Fibroblast of skin of scalp (primary cell): ENCODE measurements at regions not wholly inside any gene's neighbourhood (a gene's known extent, or its start where the extent isn't known, plus 50 kb on each side); places are given as distances from the start of the nearest gene placed in this dataset.

Experiments
- DNase-seq: peaks from one replicate; pipeline ENCODE4 v3.0.0-alpha.2; 2013

DNA sequence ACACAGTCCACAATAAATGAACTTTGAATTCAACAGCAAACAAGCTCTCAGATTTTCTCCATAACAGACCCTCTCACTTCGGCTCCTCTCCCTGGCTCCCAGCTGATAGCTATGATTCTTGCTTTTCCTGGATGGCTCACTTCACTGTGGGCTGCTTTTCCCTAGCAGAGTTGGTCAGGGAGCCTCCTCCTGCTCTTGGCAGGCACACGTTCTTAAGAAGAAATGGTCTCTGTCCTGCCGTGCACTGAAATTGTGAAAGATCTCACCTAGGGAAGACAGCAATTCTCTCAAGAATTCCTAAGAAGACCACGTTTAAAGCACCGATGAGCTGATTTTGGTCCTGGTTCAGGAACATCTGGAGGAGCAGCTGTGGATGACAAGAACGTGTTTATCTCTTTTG is 148.5 kb upstream of the KCNK2 start:
- no peak for DNase-seq

GRCh38 chr1:214935258-214935657 is 147.3 kb upstream of the KCNK2 start:
- no peak for DNase-seq

DNA sequence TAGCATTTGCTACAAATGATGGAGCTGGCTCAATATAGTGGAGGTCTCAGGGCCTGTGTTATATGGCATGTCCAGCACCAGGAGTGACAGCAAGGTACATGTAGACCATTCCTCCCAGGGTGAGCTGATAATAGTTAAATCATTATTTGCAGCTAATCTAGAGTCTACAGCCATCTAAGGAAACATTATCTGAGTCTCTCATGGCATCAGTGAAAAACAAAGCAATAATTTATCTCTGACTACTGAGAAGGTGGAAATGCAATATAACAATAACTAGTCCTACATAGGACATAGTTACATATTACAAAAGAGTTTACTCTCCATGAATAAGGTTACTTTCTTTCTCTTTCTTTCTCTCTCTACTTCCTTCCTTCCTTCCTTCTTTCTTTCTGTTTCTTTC is 143.4 kb upstream of the KCNK2 start:
- no peak for DNase-seq

- no peak for DNase-seq
Measured at GRCh38 chr1:214941061-214941460, 141.5 kb upstream of the KCNK2 start.

DNA sequence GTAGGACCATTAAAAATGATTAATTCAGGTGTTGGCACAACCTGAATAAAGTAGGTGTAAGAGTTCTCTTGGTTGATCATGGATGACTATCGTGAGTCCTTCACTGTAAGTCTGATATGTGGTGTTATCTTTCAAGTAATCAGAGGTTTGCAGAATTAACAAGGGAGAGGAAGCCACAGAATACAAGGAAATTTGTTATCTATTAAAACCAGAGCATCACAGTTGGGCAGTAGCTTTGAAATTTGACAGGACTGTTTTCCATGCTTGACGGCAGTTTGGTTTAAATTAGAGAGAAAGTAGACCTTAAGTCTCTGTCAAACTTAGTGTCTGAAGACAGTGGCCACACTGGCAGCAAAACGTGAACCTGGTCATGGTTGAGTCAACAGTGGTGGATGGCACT is 139.5 kb upstream of the KCNK2 start:
- no peak for DNase-seq

- no peak for DNase-seq
Measured at GRCh38 chr1:214946615-214947014, 135.9 kb upstream of the KCNK2 start.

- DNase-seq = no peak
Measured at GRCh38 chr1:214952648-214953047, 129.9 kb upstream of the KCNK2 start.

- peak; percentile 52 for DNase-seq
Measured at GRCh38 chr1:214953901-214954616, 128.5 kb upstream of the KCNK2 start.

- DNase-seq = no peak
Measured at GRCh38 chr1:214954617-214954949, 128.0 kb upstream of the KCNK2 start.

GRCh38 chr1:214957330-214958137 is 125.0 kb upstream of the KCNK2 start:
- DNase-seq = peak; percentile 100

GRCh38 chr1:214958486-214958885 is 124.1 kb upstream of the KCNK2 start:
- DNase-seq = peak; percentile 62

DNA sequence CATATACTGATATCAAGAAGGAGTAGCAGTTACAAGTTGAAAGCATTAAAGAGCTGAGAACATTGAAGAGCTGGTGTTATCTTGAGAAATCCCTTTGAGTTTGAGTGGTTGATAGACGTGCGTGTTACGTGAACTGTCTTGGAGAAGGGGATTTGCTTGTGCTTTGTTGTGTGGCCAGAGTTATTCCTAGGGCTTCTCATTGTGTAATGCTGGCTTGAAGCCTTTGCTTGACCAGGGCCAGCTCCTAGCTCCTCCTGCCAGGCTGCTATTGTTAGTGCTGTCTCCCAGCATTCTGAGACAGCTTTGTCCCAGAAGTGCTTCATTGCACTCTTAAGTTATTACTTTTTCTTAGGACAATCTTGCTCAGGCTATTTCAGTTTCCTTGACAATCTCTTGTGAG is 116.2 kb upstream of the KCNK2 start:
- DNase-seq = no peak

DNA sequence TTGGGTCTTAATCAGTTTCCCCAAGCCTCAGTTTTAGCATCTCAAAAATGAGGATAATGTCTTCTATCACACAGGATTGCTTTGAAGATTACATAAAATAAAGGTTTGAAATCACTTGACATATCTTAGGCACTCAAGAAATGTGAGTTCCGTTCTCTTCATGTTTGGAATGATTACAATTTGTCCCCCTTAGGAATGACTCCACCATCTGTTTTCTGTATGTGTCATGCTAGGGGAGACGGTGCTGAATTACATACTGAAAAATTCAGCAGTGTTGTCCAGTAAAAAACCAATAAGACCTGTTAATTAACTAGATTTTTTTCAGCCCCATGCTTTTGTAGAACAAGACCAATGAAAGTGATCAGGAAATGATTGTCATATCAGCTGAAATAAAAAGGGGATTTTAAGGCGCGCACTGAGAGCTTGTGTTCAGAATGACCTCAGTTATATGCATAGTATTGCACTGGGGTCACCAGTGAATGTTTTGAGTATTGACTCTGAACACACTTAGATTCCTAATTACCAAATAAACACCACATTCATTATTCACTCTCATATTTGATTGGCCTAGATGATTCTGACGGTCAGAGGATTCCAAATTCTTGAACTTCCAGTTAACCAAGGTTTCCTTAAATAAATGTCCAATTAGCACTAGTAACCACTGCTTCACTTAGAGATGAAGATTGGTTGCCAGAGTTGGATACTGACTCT is 114.5 kb upstream of the KCNK2 start:
- peak; percentile 87 for DNase-seq

DNA sequence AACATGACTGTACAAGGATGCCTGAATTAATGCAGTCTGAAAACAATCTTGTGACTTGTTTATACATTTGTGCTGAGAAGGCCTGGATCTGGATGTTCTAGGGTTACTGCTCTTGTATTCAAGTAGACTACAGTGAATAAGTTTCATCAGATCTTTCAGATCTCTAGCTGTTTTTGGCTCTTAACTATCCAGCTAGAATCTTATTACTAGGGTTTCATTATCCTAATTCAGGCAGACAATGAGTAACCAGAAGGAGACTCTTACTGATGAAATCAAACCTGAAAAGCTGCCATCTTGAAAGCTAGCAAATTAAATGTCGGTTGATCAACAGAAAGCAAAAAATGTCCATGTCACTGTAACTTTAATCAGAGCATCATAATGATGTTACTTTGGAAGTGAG is 112.5 kb upstream of the KCNK2 start:
- DNase-seq = no peak

DNA sequence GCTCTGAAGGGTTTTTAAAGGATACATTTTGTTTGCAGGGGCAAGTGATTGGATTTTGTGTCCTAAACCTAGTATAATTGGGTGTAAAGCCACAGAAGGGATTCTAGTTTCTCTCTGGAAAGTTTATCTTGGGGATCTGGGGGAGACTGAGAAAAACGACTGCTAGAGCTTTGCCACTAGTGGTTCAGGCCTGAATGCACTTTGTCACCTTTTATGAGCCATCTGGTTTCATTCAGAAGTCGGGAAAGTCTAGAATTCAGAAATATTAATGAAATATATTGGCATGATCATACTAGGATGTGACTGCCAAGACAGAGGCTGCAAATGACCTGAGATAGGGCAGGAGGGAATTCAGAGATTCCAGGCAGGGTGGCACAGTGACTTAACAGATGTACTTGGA is 111.5 kb upstream of the KCNK2 start:
- no peak for DNase-seq

DNA sequence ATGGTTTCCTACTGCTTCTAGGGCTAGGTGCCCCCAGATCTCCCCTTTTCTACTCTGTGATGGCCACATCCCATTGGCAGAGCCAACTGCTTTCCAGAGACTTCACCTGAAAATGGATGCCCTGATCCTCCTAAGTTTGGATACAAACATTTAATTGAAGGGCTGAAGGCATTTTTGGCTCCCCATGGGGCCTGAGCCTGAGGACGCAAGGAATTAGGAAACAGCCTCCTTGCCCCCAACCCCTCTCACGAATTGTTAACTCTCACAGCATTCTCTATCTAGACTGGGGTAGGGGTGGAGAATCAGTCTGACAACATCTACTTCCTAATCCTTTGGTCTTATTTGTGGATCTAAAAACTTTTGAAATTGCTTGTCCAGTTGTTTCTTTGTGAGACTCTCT is 108.5 kb upstream of the KCNK2 start:
- DNase-seq = no peak

- DNase-seq = no peak
Measured at GRCh38 chr1:214976665-214977064, 105.9 kb upstream of the KCNK2 start.

DNA sequence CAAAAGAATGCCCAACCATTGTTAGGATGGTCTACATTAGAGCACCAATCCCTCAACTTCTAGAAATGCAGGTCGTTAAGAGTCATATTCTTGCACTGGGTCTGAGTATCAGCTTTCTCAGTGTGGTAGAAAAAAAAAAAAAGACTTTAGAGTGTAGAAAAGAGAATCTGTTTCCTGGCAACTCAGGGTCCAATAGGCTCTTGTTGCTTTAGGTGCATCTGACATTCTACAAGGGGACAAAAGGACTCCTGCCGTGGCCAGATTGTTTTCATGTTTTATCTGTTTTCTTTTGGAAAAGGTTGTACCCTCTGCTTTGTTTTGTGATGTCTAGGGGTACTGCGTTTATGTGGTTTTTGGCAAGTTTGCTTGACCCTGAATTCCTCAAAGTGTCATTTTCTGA is 105.4 kb upstream of the KCNK2 start:
- DNase-seq = no peak

DNA sequence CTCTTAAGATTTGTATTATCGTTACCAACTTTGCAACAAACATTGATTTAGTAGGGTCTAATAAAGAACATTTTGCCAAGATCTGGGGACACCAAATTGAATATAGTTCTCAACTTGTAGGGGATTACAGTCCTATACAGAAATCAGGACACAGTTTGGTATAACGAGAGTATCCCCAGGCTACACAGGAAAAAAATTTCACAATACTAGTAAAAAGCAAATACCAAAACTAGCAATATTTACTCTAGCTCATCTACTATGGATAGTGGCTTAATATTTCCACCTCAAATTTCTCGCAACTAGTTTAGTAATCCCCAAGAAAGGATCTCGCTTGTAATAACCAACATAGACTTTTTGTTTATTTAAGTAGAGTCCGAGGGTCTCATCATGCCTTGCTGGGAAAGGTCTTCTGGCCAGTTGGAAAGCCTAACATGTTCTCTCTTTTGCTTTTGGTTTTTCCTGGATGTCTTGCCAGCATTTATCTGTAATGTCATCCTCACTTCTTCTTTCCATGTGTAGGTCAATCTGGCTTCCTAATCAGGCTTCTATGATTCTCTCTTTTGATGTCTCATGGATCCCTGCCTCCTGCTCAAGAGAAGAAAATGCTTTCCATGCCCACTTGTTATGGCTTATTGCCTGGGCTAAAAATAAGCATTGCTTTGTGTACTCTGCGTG is 104.7 kb upstream of the KCNK2 start:
- DNase-seq = no peak

GRCh38 chr1:214979191-214979590 is 103.3 kb upstream of the KCNK2 start:
- no peak for DNase-seq

GRCh38 chr1:214980921-214981320 is 101.6 kb upstream of the KCNK2 start:
- DNase-seq = no peak

DNA sequence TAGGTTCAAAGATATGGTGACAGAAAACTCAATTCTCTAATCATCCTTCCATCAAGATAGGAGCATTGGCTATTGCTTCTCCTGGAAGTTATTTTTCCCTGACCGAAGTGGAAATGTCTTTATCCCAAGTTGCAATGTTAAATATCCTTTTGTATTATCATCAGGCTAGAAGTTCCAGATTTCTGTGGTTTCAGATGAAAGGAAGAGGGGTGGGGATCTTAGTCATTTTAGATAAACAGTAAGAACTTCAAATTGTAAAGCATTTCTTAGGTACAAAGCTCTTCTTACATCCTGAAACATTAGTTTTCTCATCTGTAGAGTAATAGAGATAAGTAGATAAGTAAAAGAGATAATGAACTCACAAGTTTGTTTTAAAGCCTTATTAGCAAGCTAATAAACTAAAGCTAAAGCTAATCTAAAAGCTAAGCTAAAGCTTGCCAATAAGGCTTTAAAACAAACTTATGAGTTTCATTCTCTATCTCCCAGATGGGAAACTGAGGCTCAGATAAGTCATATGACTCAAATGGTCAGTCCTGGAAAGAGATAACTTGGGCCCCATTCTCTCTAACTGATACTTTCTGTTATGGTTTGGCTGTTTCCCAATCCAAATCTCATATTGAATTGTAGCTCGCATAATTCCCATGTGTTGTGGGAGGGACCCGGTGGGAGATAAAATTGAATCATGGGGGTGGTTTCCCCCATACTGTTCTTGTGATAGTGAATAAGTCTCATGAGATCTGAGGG is 99.2 kb upstream of the KCNK2 start:
- peak; percentile 63 for DNase-seq
